ENCODE measurements at regions not wholly inside any gene's neighbourhood (a gene's known extent, or its start where the extent isn't known, plus 50 kb on each side); places are given as distances from the start of the nearest gene placed in this dataset.

DNA sequence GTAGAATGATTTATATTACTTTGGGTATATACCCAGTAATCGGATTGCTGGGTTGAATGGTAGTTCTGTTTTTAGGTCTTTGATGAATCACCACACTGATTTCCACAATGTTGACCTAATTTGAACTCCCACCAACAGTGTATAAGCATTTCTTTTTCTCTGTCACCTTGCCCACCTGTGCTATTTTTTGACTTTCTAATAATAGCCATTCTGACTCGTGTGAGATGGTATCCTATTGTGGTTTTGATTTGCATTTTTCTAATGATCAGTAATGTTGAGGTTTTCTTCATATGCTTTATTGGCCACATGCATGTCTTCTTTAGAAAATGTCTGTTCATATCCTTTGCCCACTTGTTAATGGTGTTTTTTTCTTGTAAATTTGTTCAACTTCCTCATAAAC lies 340.8 kb downstream of the PLOD2 start:
- H3K36me3 ChIP-seq (ENCODE audit: control insufficient read depth, insufficient read depth, low read length) = no peaks in the 10 kb centered on the region
- no peaks in the 10 kb centered on the region for H3K9me3 ChIP-seq (ENCODE audit: control insufficient read depth, low read length)
- no peak overlapping the region for H3K4me3 ChIP-seq (ENCODE audit: insufficient read depth, low read depth, low read length)
- H3K27me3 ChIP-seq (ENCODE audit: control insufficient read depth, insufficient read depth, low read length, poor library complexity, severe bottlenecking) = no peaks in the 10 kb centered on the region
- H3K27ac ChIP-seq (ENCODE audit: insufficient read depth, low read depth, low read length, poor library complexity, severe bottlenecking) = no peak overlapping the region
- 100% methylated on average over 2 of the region's 2 CpGs for WGBS, 2 experiments
- H3K4me1 ChIP-seq (ENCODE audit: control insufficient read depth, insufficient read depth, low read length) = no peaks in the 10 kb centered on the region

DNA sequence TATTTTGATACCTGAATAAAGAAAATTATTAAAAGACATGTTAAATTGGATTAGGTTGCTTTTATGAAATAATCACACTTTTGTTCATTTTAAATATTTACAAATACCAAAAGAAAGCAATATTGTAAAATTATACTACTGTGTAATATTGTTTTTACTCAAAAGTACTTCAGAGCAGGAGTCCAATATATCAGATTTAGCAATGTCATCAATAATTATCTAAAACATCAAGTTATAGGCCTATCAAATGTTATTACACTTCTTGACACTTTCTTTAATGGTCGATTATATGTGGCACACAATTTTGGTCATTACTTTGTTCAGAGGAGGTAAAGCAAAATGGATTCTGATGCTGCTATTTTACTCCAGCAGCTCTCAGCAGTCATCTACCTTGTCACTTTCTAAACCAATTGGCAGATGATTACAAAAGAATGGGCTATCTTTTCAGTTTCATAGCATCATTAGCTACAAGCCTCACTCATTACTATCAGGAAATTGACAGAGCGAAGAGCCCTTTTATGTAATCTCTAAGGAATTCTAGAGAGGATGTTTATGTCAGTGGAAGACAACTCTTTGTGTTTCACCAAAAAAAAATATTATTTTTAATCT lies 318.6 kb downstream of the PLOD2 start:
- no peaks in the 10 kb centered on the region for H3K27me3 ChIP-seq (ENCODE audit: control insufficient read depth, insufficient read depth, low read length, poor library complexity, severe bottlenecking)
- no peaks in the 10 kb centered on the region for H3K4me1 ChIP-seq (ENCODE audit: control insufficient read depth, insufficient read depth, low read length)
- H3K9me3 ChIP-seq (ENCODE audit: control insufficient read depth, low read length) = no peaks in the 10 kb centered on the region
- no peak overlapping the region for H3K4me3 ChIP-seq (ENCODE audit: insufficient read depth, low read depth, low read length)
- H3K27ac ChIP-seq (ENCODE audit: insufficient read depth, low read depth, low read length, poor library complexity, severe bottlenecking) = no peak overlapping the region
- 86 to 100% methylated on average over 1 of the region's 2 CpGs for WGBS, 2 experiments
- no peaks in the 10 kb centered on the region for H3K36me3 ChIP-seq (ENCODE audit: control insufficient read depth, insufficient read depth, low read length)

DNA sequence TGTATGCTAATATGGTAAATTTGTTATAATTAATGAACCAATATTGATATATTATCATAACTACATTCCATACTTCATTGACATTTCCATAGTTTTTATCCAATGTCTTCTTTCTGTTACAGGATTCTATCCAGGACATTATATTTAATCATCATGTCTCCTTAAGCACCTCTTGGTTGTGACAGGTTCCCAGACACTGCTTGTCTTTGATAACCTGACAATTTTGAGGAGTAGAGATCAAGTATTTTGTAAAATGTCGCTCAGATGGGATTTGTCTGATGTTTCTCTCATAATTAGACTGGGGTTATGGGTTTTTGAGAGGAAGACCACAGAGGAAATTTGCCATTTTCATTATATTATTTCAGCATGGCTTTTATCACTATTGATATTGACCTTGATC lies 317.4 kb downstream of the PLOD2 start:
- WGBS, 2 experiments = 80 to 94% methylated on average over 1 of the region's 1 CpG
- H3K27me3 ChIP-seq (ENCODE audit: control insufficient read depth, insufficient read depth, low read length, poor library complexity, severe bottlenecking) = no peaks in the 10 kb centered on the region

DNA sequence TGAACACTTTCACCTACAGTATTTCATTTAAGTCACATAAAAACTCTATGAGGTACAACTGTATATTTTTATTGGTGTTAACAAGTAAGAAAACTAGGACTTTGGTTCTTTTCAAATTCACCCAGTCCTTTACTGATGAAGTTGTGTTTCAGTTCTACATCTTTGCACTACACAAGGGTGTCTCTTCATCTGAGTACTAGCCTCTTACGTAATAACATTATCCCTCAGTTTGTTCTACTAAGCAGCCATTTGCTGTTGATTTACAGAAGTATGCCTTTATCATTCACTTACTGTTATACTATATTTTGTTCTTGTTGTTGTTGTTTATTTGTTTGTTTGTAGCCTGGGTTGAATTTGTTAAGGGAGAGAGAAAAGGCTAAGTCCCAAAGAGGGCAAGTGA lies 311.9 kb downstream of the PLOD2 start:
- 67 to 89% methylated on average over 1 of the region's 1 CpG for WGBS, 2 experiments
- no peak overlapping the region for H3K27ac ChIP-seq (ENCODE audit: insufficient read depth, low read depth, low read length, poor library complexity, severe bottlenecking)
- no peaks in the 10 kb centered on the region for H3K36me3 ChIP-seq (ENCODE audit: control insufficient read depth, insufficient read depth, low read length)

More for the DNA sequence above, 317.4 kb downstream of the PLOD2 start:
- Histone ChIP-seq H3K27ac (ENCODE audit: insufficient read depth, low read depth, low read length, poor library complexity, severe bottlenecking) (no peak overlapping the region), H3K4me1 (ENCODE audit: control insufficient read depth, insufficient read depth, low read length) (no peaks in the 10 kb centered on the region), H3K4me3 (ENCODE audit: insufficient read depth, low read depth, low read length) (no peak overlapping the region), H3K9me3 (ENCODE audit: control insufficient read depth, low read length) (no peaks in the 10 kb centered on the region), H3K36me3 (ENCODE audit: control insufficient read depth, insufficient read depth, low read length) (no peaks in the 10 kb centered on the region)

DNA sequence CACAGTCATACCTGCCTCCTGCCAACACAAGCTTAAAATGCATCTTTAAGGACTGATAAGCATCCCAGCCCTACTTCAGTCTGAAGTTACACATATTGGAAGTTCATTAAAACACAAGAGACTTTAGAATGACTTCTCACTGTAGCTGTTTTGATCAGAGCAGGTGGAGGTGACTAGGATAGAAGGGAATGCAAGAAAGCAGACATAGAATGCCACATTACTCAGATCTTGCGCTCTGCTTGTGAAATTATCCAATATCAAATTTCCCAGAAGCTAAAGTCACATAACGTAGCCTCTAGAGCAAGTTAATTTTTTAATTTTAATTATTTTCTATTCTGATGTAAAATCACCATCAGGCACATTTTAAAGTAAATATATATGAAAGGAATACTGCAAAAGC lies 306.5 kb downstream of the PLOD2 start:
- 100% methylated on average over 1 of the region's 2 CpGs; no CpG with 5 or more reads in 1 of the 2 experiments for WGBS, 2 experiments
- no peaks in the 10 kb centered on the region for H3K36me3 ChIP-seq (ENCODE audit: control insufficient read depth, insufficient read depth, low read length)
- H3K4me3 ChIP-seq (ENCODE audit: insufficient read depth, low read depth, low read length) = no peak overlapping the region
- H3K9me3 ChIP-seq (ENCODE audit: control insufficient read depth, low read length) = no peaks in the 10 kb centered on the region
- H3K27ac ChIP-seq (ENCODE audit: insufficient read depth, low read depth, low read length, poor library complexity, severe bottlenecking) = no peak overlapping the region
- no peaks in the 10 kb centered on the region for H3K4me1 ChIP-seq (ENCODE audit: control insufficient read depth, insufficient read depth, low read length)
- no peaks in the 10 kb centered on the region for H3K27me3 ChIP-seq (ENCODE audit: control insufficient read depth, insufficient read depth, low read length, poor library complexity, severe bottlenecking)

More for the DNA sequence above, 311.9 kb downstream of the PLOD2 start:
- no peaks in the 10 kb centered on the region for H3K4me1 ChIP-seq (ENCODE audit: control insufficient read depth, insufficient read depth, low read length)
- H3K27me3 ChIP-seq (ENCODE audit: control insufficient read depth, insufficient read depth, low read length, poor library complexity, severe bottlenecking) = no peaks in the 10 kb centered on the region
- no peak overlapping the region for H3K4me3 ChIP-seq (ENCODE audit: insufficient read depth, low read depth, low read length)
- no peaks in the 10 kb centered on the region for H3K9me3 ChIP-seq (ENCODE audit: control insufficient read depth, low read length)

DNA sequence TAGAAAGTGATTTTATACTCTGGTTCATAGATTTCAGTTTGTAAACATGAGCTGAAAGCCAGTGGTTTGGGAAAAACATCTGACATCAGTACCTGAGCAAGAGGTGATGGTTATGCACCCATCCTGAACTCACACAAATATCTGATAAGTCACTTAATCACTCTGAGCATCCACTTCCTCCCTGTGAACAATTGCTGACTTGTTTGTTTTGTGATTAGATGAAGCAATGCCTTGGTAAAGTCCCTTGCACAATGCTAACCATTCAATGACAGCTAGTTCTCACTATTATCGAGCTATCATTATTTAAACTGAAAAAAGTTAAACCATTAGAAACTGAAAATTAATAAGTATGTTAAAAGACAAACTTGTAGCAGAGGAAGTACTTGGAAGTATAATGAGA lies 303.0 kb downstream of the PLOD2 start:
- Histone ChIP-seq H3K4me3 (ENCODE audit: insufficient read depth, low read depth, low read length) (no peak overlapping the region), H3K27me3 (ENCODE audit: control insufficient read depth, insufficient read depth, low read length, poor library complexity, severe bottlenecking) (no peaks in the 10 kb centered on the region), H3K27ac (ENCODE audit: insufficient read depth, low read depth, low read length, poor library complexity, severe bottlenecking) (no peak overlapping the region), H3K9me3 (ENCODE audit: control insufficient read depth, low read length) (no peaks in the 10 kb centered on the region), H3K36me3 (ENCODE audit: control insufficient read depth, insufficient read depth, low read length) (no peaks in the 10 kb centered on the region), H3K4me1 (ENCODE audit: control insufficient read depth, insufficient read depth, low read length) (no peaks in the 10 kb centered on the region)
- WGBS, 2 experiments = no CpG with 5 or more reads among the region's 1 CpG

DNA sequence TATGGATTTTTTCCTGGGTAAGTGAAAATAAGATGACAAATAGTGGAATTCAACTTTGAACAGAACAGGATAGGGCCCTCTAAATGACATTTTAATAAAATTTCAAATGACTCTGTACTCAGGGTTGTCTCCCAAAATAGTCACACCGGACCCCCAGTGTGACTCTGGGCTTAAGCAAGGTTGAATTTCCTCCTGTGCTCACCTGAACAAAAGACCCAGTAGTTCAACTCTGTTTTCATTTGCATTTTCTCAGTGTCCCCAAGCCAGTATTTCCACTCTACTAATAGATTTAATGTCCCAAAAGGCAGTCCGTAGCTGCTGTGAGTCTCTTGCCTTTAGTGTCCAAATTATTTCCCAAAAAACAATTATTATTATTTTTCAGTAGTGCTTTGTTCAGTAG lies 296.6 kb downstream of the PLOD2 start:
- H3K36me3 ChIP-seq (ENCODE audit: control insufficient read depth, insufficient read depth, low read length) = no peaks in the 10 kb centered on the region
- 50 to 54% methylated on average over 2 of the region's 2 CpGs for WGBS, 2 experiments
- H3K4me1 ChIP-seq (ENCODE audit: control insufficient read depth, insufficient read depth, low read length) = no peaks in the 10 kb centered on the region
- H3K27ac ChIP-seq (ENCODE audit: insufficient read depth, low read depth, low read length, poor library complexity, severe bottlenecking) = no peak overlapping the region
- H3K9me3 ChIP-seq (ENCODE audit: control insufficient read depth, low read length) = no peaks in the 10 kb centered on the region
- no peak overlapping the region for H3K4me3 ChIP-seq (ENCODE audit: insufficient read depth, low read depth, low read length)
- no peaks in the 10 kb centered on the region for H3K27me3 ChIP-seq (ENCODE audit: control insufficient read depth, insufficient read depth, low read length, poor library complexity, severe bottlenecking)

DNA sequence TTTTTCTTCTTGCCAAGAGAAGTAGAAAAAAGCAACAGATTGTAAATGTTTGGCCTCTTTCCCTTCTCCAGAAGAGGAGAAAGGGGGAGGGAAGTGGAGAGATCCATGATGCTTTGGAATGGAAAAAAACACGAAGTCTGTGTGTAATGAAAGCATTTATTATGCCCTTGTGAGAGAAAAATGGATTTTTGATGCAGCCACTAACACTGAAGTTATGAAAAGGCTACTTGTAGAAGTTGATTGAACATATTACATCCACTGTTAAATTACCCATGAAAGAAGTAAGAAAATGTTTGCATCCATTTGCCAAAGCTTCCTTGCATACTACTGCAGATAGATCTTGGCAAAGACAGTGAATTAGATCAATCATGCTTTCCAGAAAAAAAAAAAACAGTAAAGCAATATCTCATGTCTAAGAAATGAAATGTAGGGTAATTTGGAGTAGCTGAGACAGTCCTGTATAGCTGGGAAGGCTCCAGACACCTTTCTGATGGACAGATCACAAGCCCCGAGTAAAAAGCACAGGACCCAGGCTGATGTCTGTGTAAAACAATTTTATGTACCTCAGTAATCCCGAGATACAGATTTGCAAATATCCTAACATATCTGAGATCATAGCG lies 295.5 kb downstream of the PLOD2 start:
- Histone ChIP-seq H3K9me3 (ENCODE audit: control insufficient read depth, low read length) (no peaks in the 10 kb centered on the region), H3K27ac (ENCODE audit: insufficient read depth, low read depth, low read length, poor library complexity, severe bottlenecking) (no peak overlapping the region), H3K4me1 (ENCODE audit: control insufficient read depth, insufficient read depth, low read length) (no peaks in the 10 kb centered on the region), H3K4me3 (ENCODE audit: insufficient read depth, low read depth, low read length) (no peak overlapping the region), H3K36me3 (ENCODE audit: control insufficient read depth, insufficient read depth, low read length) (no peaks in the 10 kb centered on the region), H3K27me3 (ENCODE audit: control insufficient read depth, insufficient read depth, low read length, poor library complexity, severe bottlenecking) (no peaks in the 10 kb centered on the region)
- 92 to 93% methylated on average over 4 of the region's 4 CpGs for WGBS, 2 experiments

DNA sequence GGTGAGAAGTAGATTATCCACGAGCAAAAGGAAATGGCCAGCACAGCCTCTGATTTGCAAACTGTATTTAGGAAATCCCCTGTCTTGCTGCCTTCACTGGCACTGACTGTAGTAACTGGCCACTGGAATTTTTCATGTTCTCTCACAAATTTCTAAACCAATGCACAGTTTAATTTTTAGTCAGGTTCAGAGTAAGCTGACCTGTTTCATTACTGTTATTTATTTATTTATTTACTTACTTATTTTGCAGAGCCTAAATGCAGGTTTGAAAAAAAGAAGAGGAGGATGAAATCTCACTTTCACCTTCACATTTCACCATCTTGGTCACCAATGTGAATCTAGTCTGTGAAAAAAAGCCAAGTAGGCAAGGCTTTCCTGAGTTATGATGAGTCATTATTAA lies 291.0 kb downstream of the PLOD2 start:
- no peaks in the 10 kb centered on the region for H3K9me3 ChIP-seq (ENCODE audit: control insufficient read depth, low read length)
- H3K27me3 ChIP-seq (ENCODE audit: control insufficient read depth, insufficient read depth, low read length, poor library complexity, severe bottlenecking) = no peaks in the 10 kb centered on the region
- H3K4me3 ChIP-seq (ENCODE audit: insufficient read depth, low read depth, low read length) = no peak overlapping the region
- H3K27ac ChIP-seq (ENCODE audit: insufficient read depth, low read depth, low read length, poor library complexity, severe bottlenecking) = no peak overlapping the region
- H3K36me3 ChIP-seq (ENCODE audit: control insufficient read depth, insufficient read depth, low read length) = no peaks in the 10 kb centered on the region
- WGBS, 2 experiments = 81 to 84% methylated on average over 1 of the region's 1 CpG
- no peaks in the 10 kb centered on the region for H3K4me1 ChIP-seq (ENCODE audit: control insufficient read depth, insufficient read depth, low read length)

DNA sequence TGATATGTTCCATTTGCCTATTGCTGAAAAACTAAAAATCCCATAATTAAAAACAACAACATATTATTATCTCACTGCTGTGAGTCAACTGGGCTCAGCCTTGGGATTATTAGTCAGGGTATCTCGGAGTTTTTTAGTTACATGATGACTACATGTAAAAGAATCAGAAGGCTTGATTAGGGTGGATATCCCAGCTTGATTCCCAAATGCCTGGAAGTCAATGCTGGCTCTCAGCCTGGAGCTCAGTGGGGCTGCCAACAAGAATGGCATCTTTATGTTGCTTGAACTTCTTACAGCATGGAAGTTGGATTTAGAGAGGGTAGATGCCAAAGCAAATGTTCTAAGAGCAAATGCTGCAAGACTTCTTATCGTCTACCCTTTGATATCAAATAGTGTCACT lies 278.5 kb downstream of the PLOD2 start:
- H3K36me3 ChIP-seq (ENCODE audit: control insufficient read depth, insufficient read depth, low read length) = no peaks in the 10 kb centered on the region
- WGBS, 2 experiments = 77 to 89% methylated on average over 2 of the region's 2 CpGs
- H3K4me3 ChIP-seq (ENCODE audit: insufficient read depth, low read depth, low read length) = no peak overlapping the region
- H3K27me3 ChIP-seq (ENCODE audit: control insufficient read depth, insufficient read depth, low read length, poor library complexity, severe bottlenecking) = no peaks in the 10 kb centered on the region
- no peak overlapping the region for H3K27ac ChIP-seq (ENCODE audit: insufficient read depth, low read depth, low read length, poor library complexity, severe bottlenecking)
- no peaks in the 10 kb centered on the region for H3K4me1 ChIP-seq (ENCODE audit: control insufficient read depth, insufficient read depth, low read length)
- no peaks in the 10 kb centered on the region for H3K9me3 ChIP-seq (ENCODE audit: control insufficient read depth, low read length)

All from ectodermal cell (in vitro differentiated cells).